Ovary (tissue), 3 donors: ENCODE measurements at regions not wholly inside any gene's neighbourhood (a gene's known extent, or its start where the extent isn't known, plus 50 kb on each side); places are given as distances from the start of the nearest gene placed in this dataset.

ENCODE experiments used
- EP300 ChIP-seq: sonication (generic); formaldehyde crosslinking; IDR thresholded peaks from one replicate; pipeline ENCODE4 v1.6.1; 2017; ENCODE audit warnings: antibody characterized with exemption
- POLR2A ChIP-seq: fragments of 450-650 bp; IDR thresholded peaks from one replicate; pipeline ENCODE4 v1.6.1; 2017; ENCODE audit warnings: antibody characterized with exemption, mild to moderate bottlenecking, moderate library complexity
- TF ChIP-seq, protein P1 (sequence below), 3 donors: fragments of 450-650 bp in 2 of 3; fragments of 200-600 bp in 1 of 3; IDR thresholded peaks; one replicate each; pipeline versions ENCODE4 v1.5.1 to v1.8.0; 2016 to 2022; ENCODE audit warnings: antibody characterized with exemption in 3 of 3, mild to moderate bottlenecking in 1 of 3
- donor health status: DM: no; HTN: no; CAD: no.

DNA sequence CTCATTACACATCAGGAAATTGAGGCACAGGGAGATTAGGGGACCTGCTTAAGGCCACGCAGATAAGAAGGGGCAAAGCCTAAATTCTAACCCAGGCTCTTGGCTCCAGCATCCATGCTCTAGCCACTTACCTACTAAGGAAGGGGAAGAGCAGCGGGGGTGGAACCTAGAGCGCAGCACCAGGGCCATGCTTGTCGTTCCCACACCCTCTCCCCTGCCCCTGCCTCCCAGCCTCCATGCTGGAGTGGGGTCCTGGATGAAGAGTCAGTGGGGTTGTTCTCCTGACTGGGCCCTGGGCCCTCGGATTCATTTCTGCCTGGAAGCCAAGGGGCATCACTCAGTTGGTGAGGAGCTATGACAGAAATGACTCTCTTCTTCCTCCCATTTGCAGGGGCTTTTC, 133.3 kb downstream of the FOXD2 start:
- TF ChIP-seq, protein P1, sequence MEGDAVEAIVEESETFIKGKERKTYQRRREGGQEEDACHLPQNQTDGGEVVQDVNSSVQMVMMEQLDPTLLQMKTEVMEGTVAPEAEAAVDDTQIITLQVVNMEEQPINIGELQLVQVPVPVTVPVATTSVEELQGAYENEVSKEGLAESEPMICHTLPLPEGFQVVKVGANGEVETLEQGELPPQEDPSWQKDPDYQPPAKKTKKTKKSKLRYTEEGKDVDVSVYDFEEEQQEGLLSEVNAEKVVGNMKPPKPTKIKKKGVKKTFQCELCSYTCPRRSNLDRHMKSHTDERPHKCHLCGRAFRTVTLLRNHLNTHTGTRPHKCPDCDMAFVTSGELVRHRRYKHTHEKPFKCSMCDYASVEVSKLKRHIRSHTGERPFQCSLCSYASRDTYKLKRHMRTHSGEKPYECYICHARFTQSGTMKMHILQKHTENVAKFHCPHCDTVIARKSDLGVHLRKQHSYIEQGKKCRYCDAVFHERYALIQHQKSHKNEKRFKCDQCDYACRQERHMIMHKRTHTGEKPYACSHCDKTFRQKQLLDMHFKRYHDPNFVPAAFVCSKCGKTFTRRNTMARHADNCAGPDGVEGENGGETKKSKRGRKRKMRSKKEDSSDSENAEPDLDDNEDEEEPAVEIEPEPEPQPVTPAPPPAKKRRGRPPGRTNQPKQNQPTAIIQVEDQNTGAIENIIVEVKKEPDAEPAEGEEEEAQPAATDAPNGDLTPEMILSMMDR (IDR thresholded peaks at IDR 0.05) = no peak
- TF ChIP-seq EP300 = no peak
- no peak for TF ChIP-seq POLR2A
